Gastrocnemius medialis (tissue), 4 donors: ENCODE measurements at regions not wholly inside any gene's neighbourhood (a gene's known extent, or its start where the extent isn't known, plus 50 kb on each side); places are given as distances from the start of the nearest gene placed in this dataset.

Experiments
- POLR2A ChIP-seq, 2 donors: fragments of 450-650 bp; IDR thresholded peaks; one replicate each; pipeline ENCODE4 v1.6.1; 2017; ENCODE audit warnings: antibody characterized with exemption in 2 of 2, mild to moderate bottlenecking in 2 of 2, moderate library complexity in 2 of 2
- TF ChIP-seq, protein P1 (sequence below), 5 experiments: fragments of 450-650 bp in 3 of 5; fragments of 200-600 bp in 2 of 5; sonication (generic) in 2 of 5; IDR thresholded peaks in 4 of 5; conservative IDR thresholded peaks in 1 of 5; 1 replicate in 4 of 5; 2 replicates in 1 of 5; pipeline ENCODE4 v1.5.1; 2016 to 2019; ENCODE audit warnings: antibody characterized with exemption in 5 of 5, mild to moderate bottlenecking in 3 of 5, moderate library complexity in 3 of 5

DNA sequence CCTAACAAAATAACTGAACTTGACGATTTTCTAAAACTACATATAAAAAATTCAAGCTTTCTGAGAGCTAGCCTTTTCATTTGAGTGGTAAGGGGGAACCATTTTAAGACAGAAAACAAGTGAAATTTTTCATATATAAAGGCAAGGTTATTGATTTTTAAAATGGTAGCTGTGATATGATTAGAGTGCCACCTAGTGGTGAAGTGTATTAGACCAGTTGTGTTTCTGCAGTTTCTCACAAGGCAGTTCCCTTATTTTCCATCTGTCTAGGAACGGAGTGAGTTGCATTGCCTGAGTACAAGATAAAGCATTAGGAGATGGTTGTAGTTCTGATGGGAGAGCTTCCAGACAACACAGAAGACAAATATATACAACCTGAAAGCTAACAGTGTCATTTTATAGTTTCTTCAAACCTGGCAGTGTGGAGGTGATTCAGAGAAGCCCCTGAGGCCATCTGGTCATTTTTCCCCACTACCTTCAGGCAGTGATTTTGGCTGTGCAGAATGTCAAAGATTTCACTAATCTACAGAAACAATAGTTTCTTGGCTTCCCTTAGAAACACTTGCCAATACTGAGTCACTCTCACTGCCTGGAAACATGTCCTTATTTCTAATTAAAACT is 180.8 kb downstream of the C12orf50 start:
- no peak for TF ChIP-seq POLR2A (IDR thresholded peaks at IDR 0.05)
- TF ChIP-seq, protein P1, sequence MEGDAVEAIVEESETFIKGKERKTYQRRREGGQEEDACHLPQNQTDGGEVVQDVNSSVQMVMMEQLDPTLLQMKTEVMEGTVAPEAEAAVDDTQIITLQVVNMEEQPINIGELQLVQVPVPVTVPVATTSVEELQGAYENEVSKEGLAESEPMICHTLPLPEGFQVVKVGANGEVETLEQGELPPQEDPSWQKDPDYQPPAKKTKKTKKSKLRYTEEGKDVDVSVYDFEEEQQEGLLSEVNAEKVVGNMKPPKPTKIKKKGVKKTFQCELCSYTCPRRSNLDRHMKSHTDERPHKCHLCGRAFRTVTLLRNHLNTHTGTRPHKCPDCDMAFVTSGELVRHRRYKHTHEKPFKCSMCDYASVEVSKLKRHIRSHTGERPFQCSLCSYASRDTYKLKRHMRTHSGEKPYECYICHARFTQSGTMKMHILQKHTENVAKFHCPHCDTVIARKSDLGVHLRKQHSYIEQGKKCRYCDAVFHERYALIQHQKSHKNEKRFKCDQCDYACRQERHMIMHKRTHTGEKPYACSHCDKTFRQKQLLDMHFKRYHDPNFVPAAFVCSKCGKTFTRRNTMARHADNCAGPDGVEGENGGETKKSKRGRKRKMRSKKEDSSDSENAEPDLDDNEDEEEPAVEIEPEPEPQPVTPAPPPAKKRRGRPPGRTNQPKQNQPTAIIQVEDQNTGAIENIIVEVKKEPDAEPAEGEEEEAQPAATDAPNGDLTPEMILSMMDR (IDR thresholded peaks at IDR 0.05 in 4 of 5, conservative IDR thresholded peaks at IDR 0.05 in 1 of 5), result peak in 3 of 5 experiments; percentile 25 to 68 (median 63)
